HG03159 (cell line): ENCODE measurements at regions not wholly inside any gene's neighbourhood (a gene's known extent, or its start where the extent isn't known, plus 50 kb on each side); places are given as distances from the start of the nearest gene placed in this dataset.
"Not testable (repeated sequence)": the region's sequence is repeated elsewhere in the genome, so short reads cannot be mapped to it uniquely, and the experiment has no call there.

Experiments used
- ATAC-seq: cut with Tn5 transposase; IDR thresholded peaks from one replicate; pipeline ENCODE4 v1.9.1; 2021; ENCODE audit warnings: mild to moderate bottlenecking, moderate library complexity; ENCODE audit not compliant: unreplicated experiment

- ATAC-seq: no peak
These were observed 199.9 kb upstream of the ATP6AP2 start for GRCh38 chrX:40380655-40381488.

- ATAC-seq: no peak
These were observed 203.1 kb upstream of the ATP6AP2 start for GRCh38 chrX:40377684-40378083.

GRCh38 chrX:40374486-40374885 lies 206.3 kb upstream of the ATP6AP2 start:
- ATAC-seq: no peak

- ATAC-seq: no peak
These were observed 207.1 kb upstream of the ATP6AP2 start for GRCh38 chrX:40373641-40374040.

GRCh38 chrX:40373025-40373424 lies 207.7 kb upstream of the ATP6AP2 start:
- ATAC-seq: no peak

GRCh38 chrX:40371376-40371775 lies 209.4 kb upstream of the ATP6AP2 start:
- no peak for ATAC-seq

- no peak for ATAC-seq
These were observed 212.1 kb upstream of the ATP6AP2 start for GRCh38 chrX:40368611-40369061.

GRCh38 chrX:40366661-40367060 lies 214.1 kb upstream of the ATP6AP2 start:
- ATAC-seq: no peak

- ATAC-seq: not testable (repeated sequence)
These were observed 218.5 kb upstream of the ATP6AP2 start for GRCh38 chrX:40362291-40362690.

GRCh38 chrX:40360557-40360956 lies 220.2 kb upstream of the ATP6AP2 start:
- ATAC-seq: no peak

- no peak for ATAC-seq
These were observed 221.2 kb upstream of the ATP6AP2 start for GRCh38 chrX:40359593-40359992.

GRCh38 chrX:40358994-40359393 lies 221.8 kb upstream of the ATP6AP2 start:
- ATAC-seq: no peak

GRCh38 chrX:40349251-40349650 lies 231.5 kb upstream of the ATP6AP2 start:
- no peak for ATAC-seq

GRCh38 chrX:40346379-40346778 lies 234.4 kb upstream of the ATP6AP2 start:
- no peak for ATAC-seq

- ATAC-seq: no peak
These were observed 237.5 kb upstream of the ATP6AP2 start for GRCh38 chrX:40343319-40343718.

GRCh38 chrX:40340116-40340515 lies 240.7 kb upstream of the ATP6AP2 start:
- no peak for ATAC-seq

GRCh38 chrX:40333344-40333743 lies 235.6 kb upstream of the BCOR start:
- no peak for ATAC-seq

- ATAC-seq: no peak
These were observed 234.0 kb upstream of the BCOR start for GRCh38 chrX:40331762-40332161.

- ATAC-seq: no peak
These were observed 233.6 kb upstream of the BCOR start for GRCh38 chrX:40331353-40331752.

- ATAC-seq: no peak
These were observed 231.9 kb upstream of the BCOR start for GRCh38 chrX:40329616-40330015.

- ATAC-seq: no peak
These were observed 229.3 kb upstream of the BCOR start for GRCh38 chrX:40327085-40327484.

- ATAC-seq: no peak
These were observed 228.6 kb upstream of the BCOR start for GRCh38 chrX:40326186-40326965.
